ENCODE measurements at regions not wholly inside any gene's neighbourhood (a gene's known extent, or its start where the extent isn't known, plus 50 kb on each side); places are given as distances from the start of the nearest gene placed in this dataset.

DNA sequence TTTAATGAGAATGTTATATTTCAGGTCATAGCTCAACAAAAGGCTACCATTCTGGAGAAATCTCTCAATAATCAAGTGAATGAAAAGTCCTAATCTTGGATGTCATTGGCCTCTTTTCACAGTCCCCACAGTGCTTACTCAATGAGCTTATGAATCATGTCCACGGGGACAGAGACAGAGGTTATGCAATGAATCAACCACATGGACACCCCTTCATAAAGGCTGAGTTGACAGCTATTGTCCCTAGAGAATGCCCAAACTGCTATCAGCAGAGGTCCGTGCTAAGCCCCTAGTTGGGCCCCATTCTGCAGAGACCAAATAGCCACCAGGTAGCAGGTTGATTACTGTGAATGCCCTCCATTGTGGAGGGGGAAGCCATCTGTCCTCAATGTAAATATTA, 158.1 kb downstream of the LHFPL1 start:
- TF ChIP-seq, protein P1, sequence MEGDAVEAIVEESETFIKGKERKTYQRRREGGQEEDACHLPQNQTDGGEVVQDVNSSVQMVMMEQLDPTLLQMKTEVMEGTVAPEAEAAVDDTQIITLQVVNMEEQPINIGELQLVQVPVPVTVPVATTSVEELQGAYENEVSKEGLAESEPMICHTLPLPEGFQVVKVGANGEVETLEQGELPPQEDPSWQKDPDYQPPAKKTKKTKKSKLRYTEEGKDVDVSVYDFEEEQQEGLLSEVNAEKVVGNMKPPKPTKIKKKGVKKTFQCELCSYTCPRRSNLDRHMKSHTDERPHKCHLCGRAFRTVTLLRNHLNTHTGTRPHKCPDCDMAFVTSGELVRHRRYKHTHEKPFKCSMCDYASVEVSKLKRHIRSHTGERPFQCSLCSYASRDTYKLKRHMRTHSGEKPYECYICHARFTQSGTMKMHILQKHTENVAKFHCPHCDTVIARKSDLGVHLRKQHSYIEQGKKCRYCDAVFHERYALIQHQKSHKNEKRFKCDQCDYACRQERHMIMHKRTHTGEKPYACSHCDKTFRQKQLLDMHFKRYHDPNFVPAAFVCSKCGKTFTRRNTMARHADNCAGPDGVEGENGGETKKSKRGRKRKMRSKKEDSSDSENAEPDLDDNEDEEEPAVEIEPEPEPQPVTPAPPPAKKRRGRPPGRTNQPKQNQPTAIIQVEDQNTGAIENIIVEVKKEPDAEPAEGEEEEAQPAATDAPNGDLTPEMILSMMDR (conservative IDR thresholded peaks at IDR 0.05) = no peak
- Histone ChIP-seq H3K36me3 (ENCODE audit: control insufficient read depth, insufficient read depth, low read length) (no peaks in the 10 kb centered on the region), H3K9ac (ENCODE audit: extremely low read depth, low read length, poor library complexity, severe bottlenecking) (no peak overlapping the region), H3K4me3 (ENCODE audit: low read length) (no peak overlapping the region), H3K4me1 (ENCODE audit: control insufficient read depth, insufficient read depth, low read length) (peaks cover 12% of the 10 kb centered on the region), H3K9me3 (ENCODE audit: control insufficient read depth, low read length) (peaks cover 8% of the 10 kb centered on the region), H3K27ac (ENCODE audit: low read depth, low read length) (no peak overlapping the region), H3K27me3 (ENCODE audit: control insufficient read depth, insufficient read depth, low read length, poor library complexity, severe bottlenecking) (no peaks in the 10 kb centered on the region)
- 68% methylated on average over 2 of the region's 2 CpGs; no CpG with 5 or more reads in 1 of the 2 experiments for WGBS, 2 experiments (ENCODE audit: insufficient coverage in 1 of 2, insufficient read length in 1 of 2)
- H3K4me1 Mint-ChIP-seq = peaks cover 33% of the 10 kb centered on the region
- H3K9me3 Mint-ChIP-seq = peaks cover 9% of the 10 kb centered on the region
- H3K27me3 Mint-ChIP-seq (ENCODE audit: insufficient read depth) = no peaks in the 10 kb centered on the region
- peaks cover 7% of the 10 kb centered on the region for H3K36me3 Mint-ChIP-seq (ENCODE audit: low read depth)
- H3K4me3 Mint-ChIP-seq = no peak overlapping the region
- no peak overlapping the region for H3K27ac Mint-ChIP-seq
- no peak for DNase-seq

DNA sequence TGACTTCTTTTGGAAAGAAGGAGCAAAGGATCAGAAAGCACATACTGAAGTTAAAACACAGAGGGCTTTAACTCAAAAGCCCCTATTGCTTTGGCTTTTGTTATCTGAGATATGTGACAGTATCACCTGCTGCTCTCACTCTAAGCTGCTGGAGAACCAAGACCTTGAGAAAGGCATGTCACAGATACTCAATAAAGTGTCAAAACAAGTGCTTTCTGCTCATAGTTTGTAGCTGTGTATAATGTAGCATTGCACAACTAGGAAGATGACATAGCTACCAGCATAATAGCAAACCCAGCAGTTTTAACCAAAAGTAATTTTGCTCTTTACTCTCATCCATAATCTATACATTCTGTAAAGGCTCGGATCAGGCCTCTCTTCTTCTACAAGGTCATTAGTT, 159.6 kb downstream of the LHFPL1 start:
- no peak overlapping the region for H3K4me3 Mint-ChIP-seq
- Histone ChIP-seq H3K27me3 (ENCODE audit: control insufficient read depth, insufficient read depth, low read length, poor library complexity, severe bottlenecking) (no peaks in the 10 kb centered on the region), H3K27ac (ENCODE audit: low read depth, low read length) (no peak overlapping the region), H3K4me1 (ENCODE audit: control insufficient read depth, insufficient read depth, low read length) (peaks cover 12% of the 10 kb centered on the region), H3K36me3 (ENCODE audit: control insufficient read depth, insufficient read depth, low read length) (no peaks in the 10 kb centered on the region), H3K9ac (ENCODE audit: extremely low read depth, low read length, poor library complexity, severe bottlenecking) (no peak overlapping the region), H3K4me3 (ENCODE audit: low read length) (no peak overlapping the region), H3K9me3 (ENCODE audit: control insufficient read depth, low read length) (peaks cover 13% of the 10 kb centered on the region)
- H3K4me1 Mint-ChIP-seq = peaks cover 33% of the 10 kb centered on the region
- H3K27me3 Mint-ChIP-seq (ENCODE audit: insufficient read depth) = no peaks in the 10 kb centered on the region
- 100% methylated on average over 1 of the region's 1 CpG; no CpG with 5 or more reads in 1 of the 2 experiments for WGBS, 2 experiments (ENCODE audit: insufficient coverage in 1 of 2, insufficient read length in 1 of 2)
- peaks cover 15% of the 10 kb centered on the region for H3K9me3 Mint-ChIP-seq
- TF ChIP-seq, protein P1 (conservative IDR thresholded peaks at IDR 0.05) = no peak
- DNase-seq = no peak
- H3K27ac Mint-ChIP-seq = no peak overlapping the region
- H3K36me3 Mint-ChIP-seq (ENCODE audit: low read depth) = peaks cover 6% of the 10 kb centered on the region

DNA sequence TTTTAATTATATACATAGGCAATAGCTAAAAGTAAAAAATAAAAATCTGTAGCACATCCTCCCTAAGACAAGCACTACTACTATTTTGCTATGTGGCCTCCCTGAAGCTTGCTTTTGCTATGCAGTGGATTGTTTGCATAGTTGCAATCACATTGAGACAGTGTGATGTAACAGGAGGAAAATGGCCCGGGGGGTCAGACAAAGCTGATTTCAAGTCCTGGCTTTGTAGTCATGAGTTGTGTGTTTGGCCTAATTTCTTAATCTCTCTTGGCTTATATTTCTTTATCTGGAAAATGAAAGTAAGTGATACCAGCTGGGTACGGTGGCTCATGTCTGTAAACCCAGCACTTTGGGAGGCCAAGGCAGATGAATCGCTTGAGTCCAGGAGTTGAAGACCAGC, 166.6 kb downstream of the LHFPL1 start:
- Mint-ChIP-seq H3K36me3 (ENCODE audit: low read depth) (peaks cover 7% of the 10 kb centered on the region), H3K27me3 (ENCODE audit: insufficient read depth) (no peaks in the 10 kb centered on the region), H3K4me3 (no peak overlapping the region), H3K27ac (no peak overlapping the region), H3K4me1 (peaks cover 2% of the 10 kb centered on the region), H3K9me3 (peaks cover 23% of the 10 kb centered on the region)
- Histone ChIP-seq H3K36me3 (ENCODE audit: control insufficient read depth, insufficient read depth, low read length) (no peaks in the 10 kb centered on the region), H3K9ac (ENCODE audit: extremely low read depth, low read length, poor library complexity, severe bottlenecking) (no peak overlapping the region), H3K4me1 (ENCODE audit: control insufficient read depth, insufficient read depth, low read length) (no peaks in the 10 kb centered on the region), H3K9me3 (ENCODE audit: control insufficient read depth, low read length) (peaks cover 20% of the 10 kb centered on the region), H3K27me3 (ENCODE audit: control insufficient read depth, insufficient read depth, low read length, poor library complexity, severe bottlenecking) (no peaks in the 10 kb centered on the region), H3K27ac (ENCODE audit: low read depth, low read length) (no peak overlapping the region), H3K4me3 (ENCODE audit: low read length) (no peak overlapping the region)
- 20 to 97% methylated on average over 1 to 3 of the region's 3 CpGs for WGBS, 2 experiments (ENCODE audit: insufficient coverage in 1 of 2, insufficient read length in 1 of 2)
- TF ChIP-seq, protein P1 (conservative IDR thresholded peaks at IDR 0.05) = no peak
- DNase-seq = no peak
